DND-41 (cell line): ENCODE measurements at regions not wholly inside any gene's neighbourhood (a gene's known extent, or its start where the extent isn't known, plus 50 kb on each side); places are given as distances from the start of the nearest gene placed in this dataset.

Source experiments
- ATAC-seq: fragments of 200-7000 bp; cut with Tn5 transposase; 3 replicates; pipeline ENCODE4 v1.9.1; 2021; ENCODE audit warnings: low read depth; ENCODE audit not compliant: insufficient read depth
- DNase-seq: peaks from one replicate; pipeline ENCODE4 v3.0.0-alpha.2; 2020
- H2AFZ ChIP-seq: 2 replicates; pipeline ENCODE4 v1.6.0; 2012; ENCODE audit warnings: low read depth, low read length
- H3K27ac ChIP-seq: 2 replicates; pipeline ENCODE4 v1.5.1; 2012; ENCODE audit warnings: low read length, inconsistent platforms
- H3K27me3 ChIP-seq: fragments of 200-600 bp; sonication (generic); 2 replicates; pipeline ENCODE4 v1.6.0; 2012; ENCODE audit warnings: low read length, mild to moderate bottlenecking, inconsistent platforms; ENCODE audit not compliant: insufficient read depth, poor library complexity
- H3K36me3 ChIP-seq: 2 replicates; pipeline ENCODE4 v1.5.1; 2012; ENCODE audit warnings: low read length, inconsistent platforms; ENCODE audit not compliant: insufficient read depth
- H3K4me1 ChIP-seq: 2 replicates; pipeline ENCODE4 v1.5.1; 2012; ENCODE audit warnings: mild to moderate bottlenecking, low read length; ENCODE audit not compliant: insufficient read depth
- H3K4me2 ChIP-seq: 2 replicates; pipeline ENCODE4 v1.6.0; 2012; ENCODE audit warnings: mild to moderate bottlenecking, moderate library complexity, low read length, inconsistent platforms; ENCODE audit not compliant: insufficient read depth
- H3K4me3 ChIP-seq, 2 experiments: fragments of 200-600 bp in 1 of 2; shearing (Covaris generic) in 1 of 2; 2 replicates each; pipeline ENCODE4 v1.5.1; 2012 to 2016; ENCODE audit warnings: inconsistent platforms in 2 of 2, low read length in 2 of 2, mild to moderate bottlenecking in 2 of 2, low read depth in 1 of 2, moderate library complexity in 1 of 2
- H3K79me2 ChIP-seq: 2 replicates; pipeline ENCODE4 v1.6.0; 2012; ENCODE audit warnings: low read length, inconsistent platforms; ENCODE audit not compliant: insufficient read depth
- H3K9ac ChIP-seq: 2 replicates; pipeline ENCODE4 v1.6.0; 2012; ENCODE audit warnings: low read depth, mild to moderate bottlenecking, inconsistent platforms, low read length, moderate library complexity
- H3K9me3 ChIP-seq: 2 replicates; pipeline ENCODE4 v1.5.1; 2012; ENCODE audit warnings: low read length, moderate library complexity, mild to moderate bottlenecking, inconsistent platforms; ENCODE audit not compliant: insufficient read depth, severe bottlenecking
- H4K20me1 ChIP-seq: 2 replicates; pipeline ENCODE4 v1.6.0; 2012; ENCODE audit warnings: low read length; ENCODE audit not compliant: insufficient read depth
- CTCF ChIP-seq: IDR thresholded peaks from 2 replicates; pipeline ENCODE4 v1.5.1; 2012; ENCODE audit warnings: borderline replicate concordance, low read length, moderate library complexity, mild to moderate bottlenecking; ENCODE audit not compliant: poor library complexity, severe bottlenecking; ENCODE audit errors: extremely low read depth
- EZH2 ChIP-seq: IDR thresholded peaks from 3 replicates; pipeline ENCODE4 v1.6.1; 2012; ENCODE audit warnings: borderline replicate concordance, low read depth, mild to moderate bottlenecking, moderate library complexity, low read length, inconsistent platforms; ENCODE audit not compliant: severe bottlenecking

- Histone ChIP-seq H3K4me3 (no peak overlapping the region), H3K9me3 (no peaks in the 10 kb centered on the region), H3K4me2 (no peak overlapping the region), H3K79me2 (no peaks in the 10 kb centered on the region), H3K36me3 (no peaks in the 10 kb centered on the region), H3K27me3 (peaks cover 5% of the 10 kb centered on the region), H3K27ac (no peak overlapping the region), H4K20me1 (no peaks in the 10 kb centered on the region), H3K9ac (no peak overlapping the region), H3K4me1 (no peaks in the 10 kb centered on the region), H2AFZ (no peak overlapping the region)
- TF ChIP-seq CTCF = no peak
- TF ChIP-seq EZH2 = no peak
- no peak for ATAC-seq
- DNase-seq = no peak
These were observed 63.0 kb downstream of the C5orf15 start for GRCh38 chr5:133905424-133905823.

DNA sequence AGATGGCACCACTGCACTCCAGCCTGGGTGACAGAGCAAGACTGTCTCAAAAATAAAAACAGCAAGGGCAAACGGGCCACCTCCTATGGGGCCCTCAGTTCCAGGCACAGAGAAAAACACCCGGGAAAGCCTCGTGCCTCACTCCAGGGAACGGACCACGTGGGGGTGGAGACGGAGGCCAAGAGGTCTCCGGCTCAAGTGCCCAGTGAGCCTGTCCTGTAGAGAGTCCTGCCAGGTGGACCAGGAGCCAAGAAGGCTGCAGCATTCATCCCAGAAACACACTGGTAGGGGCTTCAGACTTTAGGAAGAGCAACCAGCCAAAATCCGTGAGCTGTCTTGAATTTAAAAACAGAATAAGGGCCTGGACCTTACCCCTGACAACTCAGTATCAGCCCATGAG lies 63.8 kb downstream of the C5orf15 start:
- no peaks in the 10 kb centered on the region for H3K36me3 ChIP-seq
- H3K9me3 ChIP-seq = no peaks in the 10 kb centered on the region
- no peak for TF ChIP-seq EZH2
- no peak for TF ChIP-seq CTCF
- no peaks in the 10 kb centered on the region for H4K20me1 ChIP-seq
- H3K9ac ChIP-seq = no peak overlapping the region
- ATAC-seq (no peak), DNase-seq (no peak)
- no peaks in the 10 kb centered on the region for H3K4me1 ChIP-seq
- H3K4me2 ChIP-seq = no peak overlapping the region
- H3K4me3 ChIP-seq = no peak overlapping the region
- no peaks in the 10 kb centered on the region for H3K79me2 ChIP-seq
- no peak overlapping the region for H2AFZ ChIP-seq
- H3K27me3 ChIP-seq = peaks cover 5% of the 10 kb centered on the region
- H3K27ac ChIP-seq = no peak overlapping the region

GRCh38 chr5:133902511-133903118 lies 65.8 kb downstream of the C5orf15 start:
- Histone ChIP-seq H2AFZ (no peak overlapping the region), H3K36me3 (no peaks in the 10 kb centered on the region)

More at GRCh38 chr5:133902511-133903118, 65.8 kb downstream of the C5orf15 start:
- H3K9ac ChIP-seq = no peak overlapping the region
- no peaks in the 10 kb centered on the region for H3K9me3 ChIP-seq
- DNase-seq = no peak
- H3K4me2 ChIP-seq = no peak overlapping the region
- no peak for TF ChIP-seq CTCF
- no peak for TF ChIP-seq EZH2
- H4K20me1 ChIP-seq = no peaks in the 10 kb centered on the region
- H3K27me3 ChIP-seq = no peaks in the 10 kb centered on the region
- no peak overlapping the region for H3K4me3 ChIP-seq
- H3K79me2 ChIP-seq = no peaks in the 10 kb centered on the region
- no peaks in the 10 kb centered on the region for H3K4me1 ChIP-seq
- no peak for ATAC-seq
- no peak overlapping the region for H3K27ac ChIP-seq
